Retinal pigment epithelial cell (primary cell): ENCODE measurements at regions not wholly inside any gene's neighbourhood (a gene's known extent, or its start where the extent isn't known, plus 50 kb on each side); places are given as distances from the start of the nearest gene placed in this dataset.

Experiments used
- DNase-seq: peaks from one replicate; pipeline ENCODE4 v3.0.0-alpha.2; 2010; ENCODE audit warnings: low read depth
- H3K4me3 ChIP-seq: 2 replicates; pipeline ENCODE4 v1.5.1; 2011; ENCODE audit warnings: mild to moderate bottlenecking, low read length, control low read depth, moderate library complexity
- TF ChIP-seq, protein P1 (sequence below): conservative IDR thresholded peaks from 2 replicates; pipeline ENCODE4 v1.5.1; 2011; ENCODE audit warnings: low read depth, low read length, control low read depth, inconsistent platforms

GRCh38 chr22:49154433-49154832 is 673.2 kb downstream of the BRD1 start:
- no peak overlapping the region for H3K4me3 ChIP-seq
- no peak for DNase-seq
- TF ChIP-seq, protein P1, sequence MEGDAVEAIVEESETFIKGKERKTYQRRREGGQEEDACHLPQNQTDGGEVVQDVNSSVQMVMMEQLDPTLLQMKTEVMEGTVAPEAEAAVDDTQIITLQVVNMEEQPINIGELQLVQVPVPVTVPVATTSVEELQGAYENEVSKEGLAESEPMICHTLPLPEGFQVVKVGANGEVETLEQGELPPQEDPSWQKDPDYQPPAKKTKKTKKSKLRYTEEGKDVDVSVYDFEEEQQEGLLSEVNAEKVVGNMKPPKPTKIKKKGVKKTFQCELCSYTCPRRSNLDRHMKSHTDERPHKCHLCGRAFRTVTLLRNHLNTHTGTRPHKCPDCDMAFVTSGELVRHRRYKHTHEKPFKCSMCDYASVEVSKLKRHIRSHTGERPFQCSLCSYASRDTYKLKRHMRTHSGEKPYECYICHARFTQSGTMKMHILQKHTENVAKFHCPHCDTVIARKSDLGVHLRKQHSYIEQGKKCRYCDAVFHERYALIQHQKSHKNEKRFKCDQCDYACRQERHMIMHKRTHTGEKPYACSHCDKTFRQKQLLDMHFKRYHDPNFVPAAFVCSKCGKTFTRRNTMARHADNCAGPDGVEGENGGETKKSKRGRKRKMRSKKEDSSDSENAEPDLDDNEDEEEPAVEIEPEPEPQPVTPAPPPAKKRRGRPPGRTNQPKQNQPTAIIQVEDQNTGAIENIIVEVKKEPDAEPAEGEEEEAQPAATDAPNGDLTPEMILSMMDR = no peak

DNA sequence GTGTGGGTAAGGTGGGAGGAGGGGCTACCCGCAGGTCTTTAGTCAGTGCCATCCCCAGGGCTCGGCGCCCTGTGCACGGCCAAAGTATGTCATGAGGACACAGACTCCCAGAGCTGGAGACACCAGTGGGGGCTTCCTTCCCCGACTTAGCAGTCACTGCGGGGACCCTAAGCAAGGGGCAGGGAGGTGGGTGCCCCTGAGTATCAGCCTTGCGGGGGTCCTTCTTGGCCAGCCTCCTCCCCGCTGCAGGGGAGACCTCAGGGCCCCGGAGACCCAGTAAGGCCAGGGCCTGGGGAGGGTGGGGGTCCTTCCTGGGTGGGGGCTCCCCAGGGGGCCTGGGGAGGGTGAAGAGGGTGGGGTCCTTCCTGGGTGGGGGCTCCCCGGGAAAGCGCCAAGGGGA is 673.8 kb downstream of the BRD1 start:
- H3K4me3 ChIP-seq = no peak overlapping the region
- TF ChIP-seq, protein P1 = no peak
- no peak for DNase-seq

DNA sequence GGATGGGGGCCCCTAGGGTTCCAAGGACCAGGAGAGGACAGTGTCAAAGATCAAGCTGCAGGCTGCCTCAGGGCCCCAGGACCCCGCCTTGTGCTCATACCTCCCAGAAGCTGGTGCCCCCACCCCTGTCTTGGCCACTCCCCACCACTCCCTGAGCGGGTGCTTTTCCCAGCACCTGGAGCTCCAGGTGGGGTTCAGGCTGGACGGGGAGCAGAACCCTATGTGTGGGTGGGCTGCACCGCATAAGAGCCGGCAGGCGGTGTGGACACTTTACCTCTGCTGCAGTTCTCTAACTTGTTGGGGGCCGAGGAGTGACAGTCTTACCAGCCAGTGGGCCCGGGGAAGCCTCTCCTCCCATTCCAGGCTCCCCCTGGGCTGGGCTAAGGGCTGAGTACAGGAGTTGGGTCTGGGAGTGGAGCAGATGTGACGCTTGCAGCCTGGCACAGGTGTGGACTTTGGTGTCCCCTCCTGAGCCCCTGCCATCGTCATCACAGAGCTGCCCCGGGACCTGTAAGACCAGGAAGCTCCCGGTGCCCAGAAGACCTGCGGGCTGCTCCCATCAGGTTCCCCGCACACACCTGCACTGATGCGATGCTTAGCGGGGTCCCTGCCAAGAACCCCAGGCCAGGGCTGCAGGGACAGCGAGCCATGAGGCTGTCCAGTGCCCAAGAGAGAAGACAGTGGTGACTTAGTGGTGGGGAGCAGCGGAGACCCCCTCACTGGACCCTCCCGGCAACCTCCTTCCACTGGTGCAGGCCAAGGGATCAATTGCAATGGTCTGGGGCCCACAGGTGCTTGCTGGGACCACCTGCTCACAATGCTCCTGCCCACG is 674.5 kb downstream of the BRD1 start:
- no peak for DNase-seq
- no peak overlapping the region for H3K4me3 ChIP-seq
- TF ChIP-seq, protein P1 = no peak

GRCh38 chr22:49152127-49152938 is 675.3 kb downstream of the BRD1 start:
- no peak overlapping the region for H3K4me3 ChIP-seq
- no peak for DNase-seq
- TF ChIP-seq, protein P1 = no peak

GRCh38 chr22:49151256-49152126 is 676.2 kb downstream of the BRD1 start:
- TF ChIP-seq, protein P1 = no peak
- no peak for DNase-seq
- H3K4me3 ChIP-seq = no peak overlapping the region

- DNase-seq = no peak
- TF ChIP-seq, protein P1 = no peak
- no peak overlapping the region for H3K4me3 ChIP-seq
Observed at GRCh38 chr22:49150801-49151221, 676.9 kb downstream of the BRD1 start.
